ENCODE measurements at regions not wholly inside any gene's neighbourhood (a gene's known extent, or its start where the extent isn't known, plus 50 kb on each side); places are given as distances from the start of the nearest gene placed in this dataset.
A peak's percentile ranks its signal among the peaks of the same experiment; 100 is the strongest.

DNA sequence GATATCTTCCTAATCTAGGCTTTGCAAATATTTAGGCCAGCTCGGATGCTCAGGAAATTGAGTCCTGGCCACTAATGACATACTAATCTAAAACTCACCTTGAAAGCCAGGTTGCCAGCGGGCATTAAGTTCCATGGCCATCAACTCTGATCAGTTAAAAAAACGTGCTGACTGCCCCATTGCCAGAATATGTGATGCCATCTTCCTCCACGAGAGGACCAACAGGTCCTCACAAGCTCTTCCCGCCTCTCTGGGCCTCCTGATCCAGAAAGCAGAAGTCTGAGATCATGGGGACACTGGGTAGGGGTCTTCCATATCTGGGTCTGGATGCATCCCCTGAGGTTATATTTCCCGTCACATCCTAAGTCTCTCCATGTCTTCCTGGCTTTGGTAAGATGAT lies 311.3 kb downstream of the TCERG1L start:
- Histone ChIP-seq H3K27ac (ENCODE audit: low read depth, low read length, poor library complexity, severe bottlenecking) (no peak overlapping the region), H3K4me1 (ENCODE audit: insufficient read depth, low read length, poor library complexity, severe bottlenecking) (peaks cover 23% of the 10 kb centered on the region), H3K27me3 (replicated peaks; ENCODE audit: insufficient read depth, low read depth, low read length, poor library complexity) (no peaks in the 10 kb centered on the region), H3K4me3 (ENCODE audit: low read depth, low read length, poor library complexity, severe bottlenecking) (no peak overlapping the region), H3K36me3 (ENCODE audit: insufficient read depth, low read length, poor library complexity, severe bottlenecking) (no peaks in the 10 kb centered on the region), H3K9me3 (ENCODE audit: low read depth, low read length, poor library complexity, severe bottlenecking) (peaks cover 8% of the 10 kb centered on the region)
- DNase-seq (ENCODE audit: low spot score) = no peak
- TF ChIP-seq CTCF (conservative IDR thresholded peaks at IDR 0.05; ENCODE audit: low read depth, low read length) = no peak
- no peak for TF ChIP-seq EZH2 (IDR thresholded peaks at IDR 0.05; ENCODE audit: borderline replicate concordance, low read depth, low read length, poor library complexity, severe bottlenecking)
- BruUV-seq (replicated peaks) = no TSS peak
- ChIA-PET POLR2A (ENCODE audit: low non-redundant PET) (no interaction called here), CTCF (no interaction called here)
- intact Hi-C loops (cut with micrococcal nuclease; ENCODE audit: unreplicated experiment) = no loop called here

DNA sequence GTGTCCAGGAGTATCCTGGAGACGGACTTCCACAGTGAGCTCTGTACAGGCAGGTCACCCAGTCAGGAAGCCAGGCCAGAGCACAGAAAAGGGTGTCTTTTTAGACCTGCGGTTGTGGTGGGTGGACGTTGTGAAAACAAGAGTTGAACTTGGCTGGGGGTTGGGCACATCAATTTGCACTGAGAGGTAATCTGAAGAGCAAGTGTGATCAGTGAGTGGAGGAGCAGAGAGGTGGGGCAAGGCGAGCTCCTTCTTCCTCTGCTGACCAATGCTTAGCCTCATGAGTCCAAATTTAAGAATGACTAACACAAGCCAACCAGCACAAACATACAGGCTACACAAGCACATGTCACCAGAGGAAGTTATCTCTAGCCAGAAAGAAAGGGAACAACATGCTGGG lies 310.8 kb downstream of the TCERG1L start:
- CTCF ChIA-PET = no interaction called here
- Histone ChIP-seq H3K4me1 (ENCODE audit: insufficient read depth, low read length, poor library complexity, severe bottlenecking) (peaks cover 23% of the 10 kb centered on the region), H3K4me3 (ENCODE audit: low read depth, low read length, poor library complexity, severe bottlenecking) (no peak overlapping the region), H3K9me3 (ENCODE audit: low read depth, low read length, poor library complexity, severe bottlenecking) (peaks cover 4% of the 10 kb centered on the region), H3K27me3 (replicated peaks; ENCODE audit: insufficient read depth, low read depth, low read length, poor library complexity) (no peaks in the 10 kb centered on the region), H3K36me3 (ENCODE audit: insufficient read depth, low read length, poor library complexity, severe bottlenecking) (no peaks in the 10 kb centered on the region), H3K27ac (ENCODE audit: low read depth, low read length, poor library complexity, severe bottlenecking) (no peak overlapping the region)
- DNase-seq (ENCODE audit: low spot score) = no peak
- POLR2A ChIA-PET (ENCODE audit: low non-redundant PET) = no interaction called here
- intact Hi-C loops (cut with micrococcal nuclease; ENCODE audit: unreplicated experiment) = no loop called here
- BruUV-seq (replicated peaks) = no TSS peak
- TF ChIP-seq EZH2 (IDR thresholded peaks at IDR 0.05; ENCODE audit: borderline replicate concordance, low read depth, low read length, poor library complexity, severe bottlenecking) (no peak), CTCF (conservative IDR thresholded peaks at IDR 0.05; ENCODE audit: low read depth, low read length) (no peak)

DNA sequence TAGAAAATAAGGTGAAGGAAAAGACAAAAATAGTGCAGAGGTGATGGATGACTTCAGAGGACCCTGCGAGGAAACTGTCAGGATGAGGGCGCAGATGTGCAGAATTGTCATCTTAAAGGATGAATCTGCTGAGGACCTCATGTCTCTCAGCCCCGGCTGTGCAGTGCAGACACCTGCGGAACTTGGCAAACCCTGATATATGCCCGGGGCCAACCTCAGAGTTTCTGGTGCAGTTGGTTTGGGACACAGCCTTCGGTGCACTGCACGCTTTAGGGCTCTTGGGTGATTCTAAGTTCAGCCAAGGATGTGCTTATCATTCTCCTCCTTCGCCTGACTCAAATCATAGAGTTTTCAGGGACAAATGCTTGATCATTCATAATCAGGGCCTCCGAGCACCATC lies 310.1 kb downstream of the TCERG1L start:
- POLR2A ChIA-PET (ENCODE audit: low non-redundant PET) = no interaction called here
- CTCF ChIA-PET = no interaction called here
- H3K9me3 ChIP-seq (ENCODE audit: low read depth, low read length, poor library complexity, severe bottlenecking) = no peaks in the 10 kb centered on the region
- TF ChIP-seq CTCF (conservative IDR thresholded peaks at IDR 0.05; ENCODE audit: low read depth, low read length) (no peak), EZH2 (IDR thresholded peaks at IDR 0.05; ENCODE audit: borderline replicate concordance, low read depth, low read length, poor library complexity, severe bottlenecking) (no peak)
- H3K36me3 ChIP-seq (ENCODE audit: insufficient read depth, low read length, poor library complexity, severe bottlenecking) = no peaks in the 10 kb centered on the region
- H3K4me3 ChIP-seq (ENCODE audit: low read depth, low read length, poor library complexity, severe bottlenecking) = no peak overlapping the region
- intact Hi-C loops (cut with micrococcal nuclease; ENCODE audit: unreplicated experiment) = no loop called here
- no peak for DNase-seq (ENCODE audit: low spot score)
- peak overlapping the region; percentile 73 for H3K27ac ChIP-seq (ENCODE audit: low read depth, low read length, poor library complexity, severe bottlenecking)
- no peaks in the 10 kb centered on the region for H3K27me3 ChIP-seq (replicated peaks; ENCODE audit: insufficient read depth, low read depth, low read length, poor library complexity)
- no TSS peak for BruUV-seq (replicated peaks)
- peaks cover 23% of the 10 kb centered on the region for H3K4me1 ChIP-seq (ENCODE audit: insufficient read depth, low read length, poor library complexity, severe bottlenecking)

Data from A673 (cell line).